A549 (cell line): ENCODE measurements at regions not wholly inside any gene's neighbourhood (a gene's known extent, or its start where the extent isn't known, plus 50 kb on each side); places are given as distances from the start of the nearest gene placed in this dataset.

Experiments
- ATAC-seq, 2 experiments: fragments of 200-7000 bp in 1 of 2; fragments of >200 bp in 1 of 2; cut with Nextera tagmentation in 1 of 2; cut with Tn5 transposase in 1 of 2; 3 replicates each; pipeline versions ENCODE4 v1.8.0 to v1.9.1; 2018 to 2020; ENCODE audit warnings: mild to moderate bottlenecking in 1 of 2, moderate library complexity in 1 of 2
- CTCF ChIA-PET: fragments of 300-600 bp; sonication (Branson Sonifier 250); formaldehyde crosslinking; extraction: SDS; loops from one replicate; lab custom pipeline; 2021; ENCODE audit warnings: antibody characterized with exemption, inconsistent platforms; lab: Yijun Ruan, JAX
- POLR2A ChIA-PET: fragments of 350-600 bp; formaldehyde crosslinking; extraction: SDS; loops from one replicate; lab custom pipeline; 2021; ENCODE audit warnings: antibody characterized with exemption, inconsistent platforms; lab: Yijun Ruan, JAX
- DNase-seq, 2 experiments: peaks; one replicate each; pipeline versions ENCODE4 v3.0.0 to v3.0.0-alpha.2; 2011 to 2016; ENCODE audit warnings: low read depth in 1 of 2, low spot score in 1 of 2
- FAIRE-seq: peaks from 2 replicates; lab custom pipeline; 2011; peaks lifted over from hg19 to GRCh38; lab: Jason Lieb, UNC
- H3K27ac ChIP-seq, 2 experiments: fragments of >200 bp; sonication (Bioruptor Twin); formaldehyde crosslinking; 3 replicates each; pipeline ENCODE4 v1.5.1; 2016 to 2017
- H3K4me1 ChIP-seq: fragments of >200 bp; sonication (Bioruptor Twin); formaldehyde crosslinking; 3 replicates; pipeline ENCODE4 v1.6.1; 2016
- H3K4me2 ChIP-seq: fragments of >200 bp; sonication (Bioruptor Twin); formaldehyde crosslinking; 3 replicates; pipeline ENCODE4 v1.6.1; 2016
- H3K4me3 ChIP-seq: fragments of >200 bp; sonication (Bioruptor Twin); formaldehyde crosslinking; 3 replicates; pipeline ENCODE4 v1.5.1; 2016
- H3K9me3 ChIP-seq: fragments of >200 bp; sonication (Bioruptor Twin); formaldehyde crosslinking; 3 replicates; pipeline ENCODE4 v1.6.1; 2016
- BCL3 ChIP-seq: fragments of >200 bp; sonication (Bioruptor Twin); formaldehyde crosslinking; IDR thresholded peaks from 3 replicates; pipeline ENCODE4 v1.6.1; 2016
- BHLHE40 ChIP-seq: IDR thresholded peaks from 2 replicates; pipeline ENCODE4 v1.6.1; 2012; ENCODE audit warnings: low read depth, low read length, inconsistent platforms
- CTCF ChIP-seq: fragments of >200 bp; sonication (Bioruptor Twin); formaldehyde crosslinking; IDR thresholded peaks from 3 replicates; pipeline ENCODE4 v1.5.1; 2016
- EHF ChIP-seq: fragments of 250-450 bp; sonication (Bioruptor Pico); IDR thresholded peaks from 2 replicates; pipeline ENCODE4 v1.5.0; 2020; ENCODE audit warnings: mild to moderate bottlenecking
- EHMT2 ChIP-seq: fragments of 200-600 bp; sonication (generic); IDR thresholded peaks from 2 replicates; pipeline ENCODE4 v1.6.1; 2016; ENCODE audit warnings: antibody characterized with exemption, low read depth, mild to moderate bottlenecking, moderate library complexity
- ESRRA ChIP-seq: fragments of 150-350 bp; IDR thresholded peaks from 2 replicates; pipeline ENCODE4 v1.6.1; 2014; ENCODE audit warnings: mild to moderate bottlenecking, low read length, borderline replicate concordance
- HOXB5 ChIP-seq: fragments of 250-450 bp; sonication (Bioruptor Pico); IDR thresholded peaks from 2 replicates; pipeline ENCODE4 v1.5.0; 2020; ENCODE audit warnings: mild to moderate bottlenecking, moderate library complexity
- RAD21 ChIP-seq, 2 experiments: fragments of >200 bp in 1 of 2; sonication (Bioruptor Twin) in 1 of 2; formaldehyde crosslinking in 1 of 2; IDR thresholded peaks in 1 of 2; conservative IDR thresholded peaks in 1 of 2; 2 replicates in 1 of 2; 3 replicates in 1 of 2; pipeline ENCODE4 v1.6.1; 2012 to 2018; ENCODE audit warnings: inconsistent platforms in 1 of 2
- RFX5 ChIP-seq: fragments of 450-650 bp; IDR thresholded peaks from 2 replicates; pipeline ENCODE4 v1.7.1; 2014; ENCODE audit warnings: antibody characterized with exemption, mild to moderate bottlenecking, moderate library complexity
- RNF2 ChIP-seq: fragments of 200-600 bp; sonication (generic); IDR thresholded peaks from 2 replicates; pipeline ENCODE4 v1.6.1; 2016; ENCODE audit warnings: low read depth, mild to moderate bottlenecking, antibody characterized with exemption, moderate library complexity, borderline replicate concordance
- SMC3 ChIP-seq: fragments of >200 bp; sonication (Bioruptor Twin); formaldehyde crosslinking; IDR thresholded peaks from 3 replicates; pipeline ENCODE4 v1.6.1; 2018; ENCODE audit warnings: inconsistent platforms
- ZC3H11A ChIP-seq: fragments of 450-650 bp; IDR thresholded peaks from 2 replicates; pipeline ENCODE4 v1.6.1; 2014; ENCODE audit warnings: antibody characterized with exemption, mild to moderate bottlenecking
- WGBS: methylation state at CpG from one replicate; pipeline ENCODE4 v1.1.6; 2017; ENCODE audit errors: missing lambda C conversion rate; 5-methylcytosine and 5-hydroxymethylcytosine counted together
- TF ChIP-seq, protein P1 (sequence below): fragments of >200 bp; sonication (Bioruptor Twin); formaldehyde crosslinking; IDR thresholded peaks from 2 replicates; pipeline ENCODE4 v1.6.1; 2016
- TF ChIP-seq, protein P2 (sequence below): IDR thresholded peaks from 2 replicates; pipeline ENCODE4 v1.6.1; 2012
- TF ChIP-seq, protein P3 (sequence below): fragments of 200-600 bp; sonication (generic); IDR thresholded peaks from 2 replicates; pipeline ENCODE4 v1.6.1; 2016; ENCODE audit warnings: antibody characterized with exemption, mild to moderate bottlenecking, moderate library complexity

GRCh38 chr15:68875377-68876116 is 54.8 kb upstream of the SPESP1 start:
- Histone ChIP-seq H3K27ac (no peak overlapping the region), H3K4me2 (peak overlapping the region; percentile 73), H3K4me3 (peak overlapping the region; percentile 17; the same call in 2 of the 3 replicates), H3K9me3 (no peaks in the 10 kb centered on the region), H3K4me1 (no peaks in the 10 kb centered on the region; the same call in 2 of the 3 replicates)
- DNase-seq: peak; percentile 91 to 92
- WGBS: 39% methylated on average over 31 of the region's 31 CpGs
- ChIA-PET CTCF (interaction anchor here (0.5 to 8.3 kb wide), 113 partner anchors 8 to 656 kb away, joined by 3 to 110 read pairs (median 4); no protein-coding TSS in a partner anchor), POLR2A (interaction anchor here (0.5 to 1.3 kb wide), 4 partner anchors 141 to 1177 kb away, joined by 3 to 4 read pairs (median 4); partner anchors contain the start of gene FEM1B)
- no peak for FAIRE-seq
- TF ChIP-seq BHLHE40 (peak; percentile 92), RAD21 (conservative IDR thresholded peaks at IDR 0.05 in 1 of 2, IDR thresholded peaks at IDR 0.05 in 1 of 2) (peak; percentile 98 to 99), HOXB5 (CRISPR knock-in tag) (no peak), ESRRA (no peak), SMC3 (peak; percentile 99), EHMT2 (no peak), CTCF (peak; percentile 99)
- TF ChIP-seq, protein P1, sequence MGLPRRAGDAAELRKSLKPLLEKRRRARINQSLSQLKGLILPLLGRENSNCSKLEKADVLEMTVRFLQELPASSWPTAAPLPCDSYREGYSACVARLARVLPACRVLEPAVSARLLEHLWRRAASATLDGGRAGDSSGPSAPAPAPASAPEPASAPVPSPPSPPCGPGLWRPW: no peak
- TF ChIP-seq, protein P2, sequence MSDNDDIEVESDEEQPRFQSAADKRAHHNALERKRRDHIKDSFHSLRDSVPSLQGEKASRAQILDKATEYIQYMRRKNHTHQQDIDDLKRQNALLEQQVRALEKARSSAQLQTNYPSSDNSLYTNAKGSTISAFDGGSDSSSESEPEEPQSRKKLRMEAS: peak; percentile 48
- peak; percentile 87 to 96 for ATAC-seq

- WGBS: 59% methylated on average over 5 of the region's 5 CpGs
- H3K27ac ChIP-seq: no peak overlapping the region
These were observed 52.7 kb upstream of the SPESP1 start for GRCh38 chr15:68877626-68878025.

GRCh38 chr15:68880382-68880781 is 49.9 kb upstream of the SPESP1 start:
- DNase-seq (no peak), ATAC-seq (no peak), FAIRE-seq (no peak)
- Histone ChIP-seq H3K9me3 (no peaks in the 10 kb centered on the region), H3K4me3 (no peak overlapping the region), H3K4me1 (peaks cover 7% of the 10 kb centered on the region; the same call in 2 of the 3 replicates), H3K4me2 (no peak overlapping the region), H3K27ac (no peak overlapping the region)
- POLR2A ChIA-PET: no interaction called here
- no peak for TF ChIP-seq RNF2
- TF ChIP-seq, protein P3, sequence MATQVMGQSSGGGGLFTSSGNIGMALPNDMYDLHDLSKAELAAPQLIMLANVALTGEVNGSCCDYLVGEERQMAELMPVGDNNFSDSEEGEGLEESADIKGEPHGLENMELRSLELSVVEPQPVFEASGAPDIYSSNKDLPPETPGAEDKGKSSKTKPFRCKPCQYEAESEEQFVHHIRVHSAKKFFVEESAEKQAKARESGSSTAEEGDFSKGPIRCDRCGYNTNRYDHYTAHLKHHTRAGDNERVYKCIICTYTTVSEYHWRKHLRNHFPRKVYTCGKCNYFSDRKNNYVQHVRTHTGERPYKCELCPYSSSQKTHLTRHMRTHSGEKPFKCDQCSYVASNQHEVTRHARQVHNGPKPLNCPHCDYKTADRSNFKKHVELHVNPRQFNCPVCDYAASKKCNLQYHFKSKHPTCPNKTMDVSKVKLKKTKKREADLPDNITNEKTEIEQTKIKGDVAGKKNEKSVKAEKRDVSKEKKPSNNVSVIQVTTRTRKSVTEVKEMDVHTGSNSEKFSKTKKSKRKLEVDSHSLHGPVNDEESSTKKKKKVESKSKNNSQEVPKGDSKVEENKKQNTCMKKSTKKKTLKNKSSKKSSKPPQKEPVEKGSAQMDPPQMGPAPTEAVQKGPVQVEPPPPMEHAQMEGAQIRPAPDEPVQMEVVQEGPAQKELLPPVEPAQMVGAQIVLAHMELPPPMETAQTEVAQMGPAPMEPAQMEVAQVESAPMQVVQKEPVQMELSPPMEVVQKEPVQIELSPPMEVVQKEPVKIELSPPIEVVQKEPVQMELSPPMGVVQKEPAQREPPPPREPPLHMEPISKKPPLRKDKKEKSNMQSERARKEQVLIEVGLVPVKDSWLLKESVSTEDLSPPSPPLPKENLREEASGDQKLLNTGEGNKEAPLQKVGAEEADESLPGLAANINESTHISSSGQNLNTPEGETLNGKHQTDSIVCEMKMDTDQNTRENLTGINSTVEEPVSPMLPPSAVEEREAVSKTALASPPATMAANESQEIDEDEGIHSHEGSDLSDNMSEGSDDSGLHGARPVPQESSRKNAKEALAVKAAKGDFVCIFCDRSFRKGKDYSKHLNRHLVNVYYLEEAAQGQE: no peak
- CTCF ChIA-PET: interaction anchor here (1.4 to 2.6 kb wide), 2 partner anchors 44 to 95 kb away, joined by 3 to 13 read pairs; no protein-coding TSS in a partner anchor
- 79% methylated on average over 3 of the region's 3 CpGs for WGBS

More at GRCh38 chr15:68877626-68878025, 52.7 kb upstream of the SPESP1 start:
- Histone ChIP-seq H3K4me1 (no peaks in the 10 kb centered on the region; the same call in 2 of the 3 replicates), H3K4me2 (no peak overlapping the region)
- no peak for FAIRE-seq
- POLR2A ChIA-PET: no interaction called here
- CTCF ChIA-PET: interaction anchor here (2.7 to 8.3 kb wide), 12 partner anchors 9 to 328 kb away, joined by 11 to 110 read pairs (median 44); no protein-coding TSS in a partner anchor
- no peak for TF ChIP-seq HOXB5 (CRISPR knock-in tag)
- no peak for TF ChIP-seq EHF (CRISPR knock-in tag)
- TF ChIP-seq BCL3: no peak
- no peak for TF ChIP-seq ZC3H11A
- no peak for TF ChIP-seq RFX5
- TF ChIP-seq, all 56 proteins: peak for 0
- ATAC-seq (no peak), DNase-seq (no peak)
- H3K9me3 ChIP-seq: no peaks in the 10 kb centered on the region
- no peak overlapping the region for H3K4me3 ChIP-seq
